CD4-positive, alpha-beta T cell treated with Interleukin-15 for 1 hour (primary cell): ENCODE measurements at regions not wholly inside any gene's neighbourhood (a gene's known extent, or its start where the extent isn't known, plus 50 kb on each side); places are given as distances from the start of the nearest gene placed in this dataset.

Experiments
- DNase-seq: peaks from one replicate; pipeline ENCODE4 v3.0.0-alpha.2; 2020

GRCh38 chr5:56360816-56361215 is 127.7 kb upstream of the ANKRD55 start:
- no peak for DNase-seq

- no peak for DNase-seq
Measured at GRCh38 chr5:56359809-56360685, 126.9 kb upstream of the ANKRD55 start.

- no peak for DNase-seq
Measured at GRCh38 chr5:56358703-56359681, 125.9 kb upstream of the ANKRD55 start.

GRCh38 chr5:56358046-56358445 is 124.9 kb upstream of the ANKRD55 start:
- no peak for DNase-seq

- no peak for DNase-seq
Measured at GRCh38 chr5:56357426-56357825, 124.3 kb upstream of the ANKRD55 start.

GRCh38 chr5:56356836-56357160 is 123.7 kb upstream of the ANKRD55 start:
- no peak for DNase-seq

- no peak for DNase-seq
Measured at GRCh38 chr5:56356121-56356835, 123.1 kb upstream of the ANKRD55 start.

GRCh38 chr5:56354836-56355235 is 121.7 kb upstream of the ANKRD55 start:
- no peak for DNase-seq

GRCh38 chr5:56352808-56353590 is 119.9 kb upstream of the ANKRD55 start:
- no peak for DNase-seq

- no peak for DNase-seq
Measured at GRCh38 chr5:56350597-56351170, 117.6 kb upstream of the ANKRD55 start.

GRCh38 chr5:56350011-56350596 is 117.0 kb upstream of the ANKRD55 start:
- no peak for DNase-seq

- no peak for DNase-seq
Measured at GRCh38 chr5:56349461-56349860, 116.3 kb upstream of the ANKRD55 start.

- no peak for DNase-seq
Measured at GRCh38 chr5:56346741-56347535, 113.8 kb upstream of the ANKRD55 start.

- no peak for DNase-seq
Measured at GRCh38 chr5:56346044-56346710, 113.0 kb upstream of the ANKRD55 start.

GRCh38 chr5:56345352-56345751 is 112.2 kb upstream of the ANKRD55 start:
- DNase-seq, result no peak

- DNase-seq, result no peak
Measured at GRCh38 chr5:56344594-56344993, 111.5 kb upstream of the ANKRD55 start.

GRCh38 chr5:56343988-56344387 is 110.9 kb upstream of the ANKRD55 start:
- no peak for DNase-seq

GRCh38 chr5:56342616-56343015 is 109.5 kb upstream of the ANKRD55 start:
- no peak for DNase-seq

- no peak for DNase-seq
Measured at GRCh38 chr5:56340196-56340980, 107.3 kb upstream of the ANKRD55 start.
